ENCODE measurements at regions not wholly inside any gene's neighbourhood (a gene's known extent, or its start where the extent isn't known, plus 50 kb on each side); places are given as distances from the start of the nearest gene placed in this dataset.

DNA sequence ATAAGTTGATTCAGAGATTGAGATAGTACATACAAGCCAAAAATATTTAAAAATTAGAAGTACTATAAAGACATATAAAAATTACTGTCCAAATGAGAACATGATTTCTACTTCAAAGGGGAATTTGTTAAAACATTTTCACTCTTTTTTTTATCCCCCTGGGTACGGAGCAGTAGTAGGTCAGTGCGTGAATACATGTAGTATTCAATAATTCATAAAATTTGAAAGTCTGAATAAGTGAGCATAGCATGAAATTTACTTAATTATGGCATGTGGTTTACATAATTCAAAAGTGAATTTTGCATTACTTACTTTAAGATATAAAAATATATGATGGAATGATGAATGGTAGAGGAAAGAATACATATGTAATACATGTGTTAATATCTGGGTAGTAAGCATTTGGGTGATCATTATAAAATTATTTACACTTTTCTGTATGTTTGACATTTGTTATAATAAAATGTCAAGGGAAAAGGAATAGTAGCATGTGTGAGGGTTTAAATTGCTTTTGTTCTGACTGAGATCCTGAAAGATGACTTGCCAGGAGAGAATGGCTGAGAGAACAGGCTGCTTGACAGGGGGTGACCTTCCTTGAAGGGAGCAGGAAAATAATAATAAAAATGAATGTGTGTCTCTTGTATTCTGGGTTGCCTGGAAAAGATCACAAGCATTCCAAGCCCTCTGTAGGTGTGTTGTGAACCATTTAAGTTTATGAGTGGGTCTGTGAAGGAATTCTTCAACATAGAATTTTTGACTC lies 1178.8 kb downstream of the ZPLD1 start:
- TF ChIP-seq GATA3 (IDR thresholded peaks at IDR 0.05; ENCODE audit: low read depth, low read length) = no peak
- TF ChIP-seq GATA2 (IDR thresholded peaks at IDR 0.05; ENCODE audit: low read depth, low read length) = no peak

DNA sequence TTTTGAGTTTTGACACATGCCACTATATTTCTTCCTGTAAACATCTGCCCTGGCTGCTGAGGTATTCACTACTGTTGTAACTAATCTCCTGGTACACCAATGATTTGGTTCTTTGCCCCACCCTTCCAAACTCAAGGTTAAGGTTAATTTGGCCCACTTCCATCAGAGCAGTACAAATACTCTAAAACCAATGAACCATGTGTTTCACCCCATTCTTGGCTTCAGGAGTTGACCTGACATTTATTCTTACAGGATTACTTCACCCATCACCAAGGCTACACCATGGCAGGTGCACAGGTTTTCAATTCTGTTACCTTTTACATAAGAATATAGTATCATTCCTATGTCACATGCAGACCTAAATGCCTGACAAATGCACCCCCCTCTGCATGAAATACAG lies 1179.9 kb downstream of the ZPLD1 start:
- TF ChIP-seq GATA2 (IDR thresholded peaks at IDR 0.05; ENCODE audit: low read depth, low read length) (no peak), GATA3 (IDR thresholded peaks at IDR 0.05; ENCODE audit: low read depth, low read length) (no peak)

DNA sequence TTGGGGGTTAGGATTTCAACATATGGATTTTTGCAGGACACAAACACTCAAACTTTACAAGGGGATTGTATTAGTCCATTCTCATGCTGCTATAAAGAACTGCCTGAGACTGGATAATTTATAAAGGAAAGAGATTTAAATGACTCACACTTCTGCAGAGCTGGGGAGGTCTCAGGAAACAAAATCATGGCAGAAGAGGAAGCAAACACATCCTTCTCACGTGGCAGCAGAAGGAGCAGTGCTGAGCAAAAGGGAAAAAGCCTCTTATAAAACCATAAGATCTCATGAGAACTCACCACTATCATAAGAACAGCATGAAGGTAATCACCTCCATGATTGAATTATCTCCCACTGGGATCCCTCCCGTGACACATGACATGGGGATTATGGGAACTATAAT lies 1183.1 kb downstream of the ZPLD1 start:
- TF ChIP-seq GATA2 (IDR thresholded peaks at IDR 0.05; ENCODE audit: low read depth, low read length) (no peak), GATA3 (IDR thresholded peaks at IDR 0.05; ENCODE audit: low read depth, low read length) (no peak)

GRCh38 chr3:103624271-103624670 lies 1189.5 kb downstream of the ZPLD1 start:
- TF ChIP-seq GATA2 (IDR thresholded peaks at IDR 0.05; ENCODE audit: low read depth, low read length) (no peak), GATA3 (IDR thresholded peaks at IDR 0.05; ENCODE audit: low read depth, low read length) (no peak)

- TF ChIP-seq GATA3 (IDR thresholded peaks at IDR 0.05; ENCODE audit: low read depth, low read length) = no peak
- TF ChIP-seq GATA2 (IDR thresholded peaks at IDR 0.05; ENCODE audit: low read depth, low read length) = no peak
These were observed 1194.6 kb downstream of the ZPLD1 start for GRCh38 chr3:103629391-103629790.

- TF ChIP-seq GATA3 (IDR thresholded peaks at IDR 0.05; ENCODE audit: low read depth, low read length) = no peak
- TF ChIP-seq GATA2 (IDR thresholded peaks at IDR 0.05; ENCODE audit: low read depth, low read length) = no peak
These were observed 1209.6 kb downstream of the ZPLD1 start for GRCh38 chr3:103644450-103644849.

DNA sequence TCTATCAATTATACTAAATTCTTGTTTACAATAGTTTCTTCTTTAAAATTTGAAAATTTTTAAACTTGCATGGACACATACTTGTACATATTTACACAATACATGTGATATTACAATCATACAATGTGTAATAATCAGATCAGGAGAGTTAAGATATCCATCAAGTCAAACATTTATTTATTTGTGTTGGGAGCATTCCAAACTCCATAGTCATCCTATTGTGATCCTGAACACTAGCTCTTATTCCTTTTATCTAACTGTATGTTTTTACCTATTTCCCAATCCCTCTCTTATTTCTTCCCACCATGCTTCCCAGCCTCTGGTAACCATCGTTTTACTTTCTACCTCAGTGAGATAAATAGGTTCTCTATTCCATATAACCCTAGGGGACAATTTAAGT lies 1219.2 kb downstream of the ZPLD1 start:
- TF ChIP-seq GATA2 (IDR thresholded peaks at IDR 0.05; ENCODE audit: low read depth, low read length) (no peak), GATA3 (IDR thresholded peaks at IDR 0.05; ENCODE audit: low read depth, low read length) (no peak)

- TF ChIP-seq GATA3 (IDR thresholded peaks at IDR 0.05; ENCODE audit: low read depth, low read length) (no peak), GATA2 (IDR thresholded peaks at IDR 0.05; ENCODE audit: low read depth, low read length) (no peak)
These were observed 1222.9 kb downstream of the ZPLD1 start for GRCh38 chr3:103657756-103658155.

GRCh38 chr3:103660810-103661209 lies 1226.0 kb downstream of the ZPLD1 start:
- TF ChIP-seq GATA2 (IDR thresholded peaks at IDR 0.05; ENCODE audit: low read depth, low read length) = no peak
- no peak for TF ChIP-seq GATA3 (IDR thresholded peaks at IDR 0.05; ENCODE audit: low read depth, low read length)

DNA sequence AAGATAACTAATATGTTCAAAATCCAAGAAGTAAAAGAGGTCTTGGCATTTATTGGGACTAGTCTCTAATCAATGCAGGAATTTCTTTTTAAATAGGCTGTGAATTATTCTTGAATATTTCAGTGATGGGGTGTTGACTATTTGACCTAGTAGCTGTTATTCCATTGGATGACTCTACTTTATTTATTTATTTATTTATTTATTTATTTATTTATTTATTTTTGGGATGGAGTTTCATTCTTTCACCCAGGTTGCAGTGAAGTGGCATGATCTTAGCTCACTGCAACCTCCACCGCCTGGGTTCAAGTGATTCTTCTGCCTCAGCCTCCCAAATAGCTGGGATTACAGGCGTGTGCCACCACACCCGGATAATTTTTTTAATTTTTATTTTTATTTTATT lies 1227.8 kb downstream of the ZPLD1 start:
- TF ChIP-seq GATA2 (IDR thresholded peaks at IDR 0.05; ENCODE audit: low read depth, low read length) = no peak
- no peak for TF ChIP-seq GATA3 (IDR thresholded peaks at IDR 0.05; ENCODE audit: low read depth, low read length)

DNA sequence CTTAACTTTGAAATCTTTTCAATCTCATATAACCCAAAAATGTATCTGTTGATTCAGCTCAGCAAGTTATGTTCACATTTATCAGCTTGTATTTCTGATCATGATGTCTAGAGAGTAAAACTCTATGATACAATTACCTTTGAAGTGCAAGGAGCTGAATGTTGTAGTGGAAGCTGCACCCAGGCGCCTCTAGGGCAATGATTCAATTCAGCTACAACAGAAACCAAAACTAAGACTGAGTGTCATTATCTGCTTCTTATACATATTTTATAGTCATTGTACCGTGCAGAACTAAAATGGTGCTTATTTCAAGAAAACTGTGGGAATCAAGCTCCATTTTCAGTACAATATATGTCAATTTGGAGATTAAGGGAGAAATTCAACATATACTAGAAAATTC lies 1237.5 kb downstream of the ZPLD1 start:
- TF ChIP-seq GATA3 (IDR thresholded peaks at IDR 0.05; ENCODE audit: low read depth, low read length) (no peak), GATA2 (IDR thresholded peaks at IDR 0.05; ENCODE audit: low read depth, low read length) (no peak)

DNA sequence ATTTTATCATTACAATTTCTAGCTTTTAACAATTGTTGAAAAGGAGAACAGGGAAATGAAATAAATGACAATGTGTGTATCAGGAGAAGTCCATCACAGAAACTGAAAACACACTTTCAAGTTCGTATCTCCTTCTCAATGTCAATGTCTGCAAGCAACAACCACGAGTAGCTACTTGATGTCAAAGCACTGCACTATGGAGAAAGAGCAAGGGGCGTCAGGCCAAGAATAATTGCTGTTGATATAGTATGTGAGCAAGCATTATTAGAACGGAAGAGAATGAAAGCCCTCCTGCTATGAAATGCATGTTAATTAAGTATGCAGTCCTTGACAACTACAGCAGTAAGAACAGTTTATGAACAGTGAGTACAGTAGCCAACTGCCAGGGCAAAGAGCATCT lies 1250.1 kb downstream of the ZPLD1 start:
- TF ChIP-seq GATA2 (IDR thresholded peaks at IDR 0.05; ENCODE audit: low read depth, low read length) (no peak), GATA3 (IDR thresholded peaks at IDR 0.05; ENCODE audit: low read depth, low read length) (no peak)

GRCh38 chr3:103685939-103686338 lies 1251.1 kb downstream of the ZPLD1 start:
- no peak for TF ChIP-seq GATA3 (IDR thresholded peaks at IDR 0.05; ENCODE audit: low read depth, low read length)
- no peak for TF ChIP-seq GATA2 (IDR thresholded peaks at IDR 0.05; ENCODE audit: low read depth, low read length)

GRCh38 chr3:103690536-103690935 lies 1255.7 kb downstream of the ZPLD1 start:
- TF ChIP-seq GATA3 (IDR thresholded peaks at IDR 0.05; ENCODE audit: low read depth, low read length) (no peak), GATA2 (IDR thresholded peaks at IDR 0.05; ENCODE audit: low read depth, low read length) (no peak)

- TF ChIP-seq GATA3 (IDR thresholded peaks at IDR 0.05; ENCODE audit: low read depth, low read length) = no peak
- no peak for TF ChIP-seq GATA2 (IDR thresholded peaks at IDR 0.05; ENCODE audit: low read depth, low read length)
These were observed 1259.0 kb downstream of the ZPLD1 start for GRCh38 chr3:103693831-103694230.

DNA sequence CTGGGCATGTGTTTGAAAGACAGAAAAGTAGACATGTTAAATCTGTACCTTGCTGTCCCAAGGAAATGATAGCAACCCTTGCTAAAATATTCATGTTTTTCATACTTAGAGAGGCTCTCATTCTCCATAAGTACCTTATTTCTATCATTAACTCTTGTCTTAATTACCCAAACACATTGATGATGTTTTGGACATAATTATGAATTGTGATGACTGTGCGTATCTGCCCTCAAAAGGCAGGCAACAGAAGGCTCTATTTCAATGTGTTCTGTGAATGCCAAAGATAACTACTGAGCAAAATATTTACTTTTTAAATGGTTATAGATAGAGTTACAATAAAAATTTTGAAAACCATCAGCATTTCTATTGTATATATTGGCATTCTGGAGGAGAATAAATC lies 1263.8 kb downstream of the ZPLD1 start:
- no peak for TF ChIP-seq GATA2 (IDR thresholded peaks at IDR 0.05; ENCODE audit: low read depth, low read length)
- TF ChIP-seq GATA3 (IDR thresholded peaks at IDR 0.05; ENCODE audit: low read depth, low read length) = no peak
